Spleen (tissue), 7 donors: ENCODE measurements at regions not wholly inside any gene's neighbourhood (a gene's known extent, or its start where the extent isn't known, plus 50 kb on each side); places are given as distances from the start of the nearest gene placed in this dataset.

ENCODE experiments used
- CTCF ChIP-seq, 11 experiments: fragments of 200-600 bp in 7 of 11; fragments of 450-650 bp in 4 of 11; sonication (generic) in 4 of 11; IDR thresholded peaks in 8 of 11; conservative IDR thresholded peaks in 3 of 11; 1 replicate in 7 of 11; 2 replicates in 4 of 11; pipeline versions ENCODE4 v1.4.0 to v1.8.0; 2016 to 2021; ENCODE audit warnings: antibody characterized with exemption in 11 of 11, inconsistent platforms in 4 of 11, mild to moderate bottlenecking in 1 of 11
- POLR2A ChIP-seq, 3 donors: fragments of 450-650 bp; IDR thresholded peaks; one replicate each; pipeline ENCODE4 v1.5.1; 2017; ENCODE audit warnings: antibody characterized with exemption in 3 of 3, mild to moderate bottlenecking in 1 of 3
- donor health status: DM: no; HTN: no; CAD: no; lungs with moderate emphysema.
- donor health status: DM: no; HTN: no; CAD: no.
- donor health status: DM: no; HTN: no; CAD: no.

GRCh38 chr18:68445668-68446426 is 269.1 kb downstream of the TMX3 start:
- no peak for TF ChIP-seq CTCF (IDR thresholded peaks at IDR 0.05 in 8 of 11, conservative IDR thresholded peaks at IDR 0.05 in 3 of 11)
- TF ChIP-seq POLR2A (IDR thresholded peaks at IDR 0.05), result no peak
